Spleen (tissue), 7 donors: ENCODE measurements at regions not wholly inside any gene's neighbourhood (a gene's known extent, or its start where the extent isn't known, plus 50 kb on each side); places are given as distances from the start of the nearest gene placed in this dataset.

Source experiments
- POLR2A ChIP-seq, 3 donors: fragments of 450-650 bp; IDR thresholded peaks; one replicate each; pipeline ENCODE4 v1.5.1; 2017; ENCODE audit warnings: antibody characterized with exemption in 3 of 3, mild to moderate bottlenecking in 1 of 3
- TF ChIP-seq, protein P1 (sequence below), 11 experiments: fragments of 200-600 bp in 7 of 11; fragments of 450-650 bp in 4 of 11; sonication (generic) in 4 of 11; IDR thresholded peaks in 8 of 11; conservative IDR thresholded peaks in 3 of 11; 1 replicate in 7 of 11; 2 replicates in 4 of 11; pipeline versions ENCODE4 v1.4.0 to v1.8.0; 2016 to 2021; ENCODE audit warnings: antibody characterized with exemption in 11 of 11, inconsistent platforms in 4 of 11, mild to moderate bottlenecking in 1 of 11
- donor health status: DM: no; HTN: no; CAD: no; lungs with moderate emphysema.
- donor health status: DM: no; HTN: no; CAD: no.
- donor health status: DM: no; HTN: no; CAD: no.

- TF ChIP-seq, protein P1, sequence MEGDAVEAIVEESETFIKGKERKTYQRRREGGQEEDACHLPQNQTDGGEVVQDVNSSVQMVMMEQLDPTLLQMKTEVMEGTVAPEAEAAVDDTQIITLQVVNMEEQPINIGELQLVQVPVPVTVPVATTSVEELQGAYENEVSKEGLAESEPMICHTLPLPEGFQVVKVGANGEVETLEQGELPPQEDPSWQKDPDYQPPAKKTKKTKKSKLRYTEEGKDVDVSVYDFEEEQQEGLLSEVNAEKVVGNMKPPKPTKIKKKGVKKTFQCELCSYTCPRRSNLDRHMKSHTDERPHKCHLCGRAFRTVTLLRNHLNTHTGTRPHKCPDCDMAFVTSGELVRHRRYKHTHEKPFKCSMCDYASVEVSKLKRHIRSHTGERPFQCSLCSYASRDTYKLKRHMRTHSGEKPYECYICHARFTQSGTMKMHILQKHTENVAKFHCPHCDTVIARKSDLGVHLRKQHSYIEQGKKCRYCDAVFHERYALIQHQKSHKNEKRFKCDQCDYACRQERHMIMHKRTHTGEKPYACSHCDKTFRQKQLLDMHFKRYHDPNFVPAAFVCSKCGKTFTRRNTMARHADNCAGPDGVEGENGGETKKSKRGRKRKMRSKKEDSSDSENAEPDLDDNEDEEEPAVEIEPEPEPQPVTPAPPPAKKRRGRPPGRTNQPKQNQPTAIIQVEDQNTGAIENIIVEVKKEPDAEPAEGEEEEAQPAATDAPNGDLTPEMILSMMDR (IDR thresholded peaks at IDR 0.05 in 8 of 11, conservative IDR thresholded peaks at IDR 0.05 in 3 of 11), result no peak
- TF ChIP-seq POLR2A (IDR thresholded peaks at IDR 0.05), result no peak
Measured at GRCh38 chr4:3710451-3711182, 55.6 kb upstream of the ADRA2C start.
